EL (cell line): ENCODE measurements at regions not wholly inside any gene's neighbourhood (a gene's known extent, or its start where the extent isn't known, plus 50 kb on each side); places are given as distances from the start of the nearest gene placed in this dataset.
"Not testable (repeated sequence)": the region's sequence is repeated elsewhere in the genome, so short reads cannot be mapped to it uniquely, and the experiment has no call there.

Experiments used
- DNase-seq: peaks from one replicate; pipeline ENCODE4 v3.0.0-alpha.2; 2016

DNA sequence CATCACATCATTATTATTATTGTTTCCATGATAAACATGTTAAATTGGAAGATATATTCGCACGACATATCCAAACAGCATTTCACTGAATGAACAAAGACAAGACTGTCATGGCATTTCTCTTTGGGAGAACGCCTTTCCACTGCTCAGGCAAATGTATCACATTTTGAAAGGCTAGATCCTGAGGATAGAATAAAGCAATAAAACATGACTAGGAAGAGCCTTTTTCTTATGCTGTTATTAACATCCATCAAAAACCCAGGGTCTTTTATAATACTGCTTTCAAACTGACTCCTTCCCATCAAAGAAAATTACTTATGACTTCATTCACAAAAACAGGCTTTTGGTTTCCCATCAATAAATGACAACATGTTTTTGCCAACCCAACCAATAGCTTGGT, 630.9 kb downstream of the TMTC2 start:
- no peak for DNase-seq

DNA sequence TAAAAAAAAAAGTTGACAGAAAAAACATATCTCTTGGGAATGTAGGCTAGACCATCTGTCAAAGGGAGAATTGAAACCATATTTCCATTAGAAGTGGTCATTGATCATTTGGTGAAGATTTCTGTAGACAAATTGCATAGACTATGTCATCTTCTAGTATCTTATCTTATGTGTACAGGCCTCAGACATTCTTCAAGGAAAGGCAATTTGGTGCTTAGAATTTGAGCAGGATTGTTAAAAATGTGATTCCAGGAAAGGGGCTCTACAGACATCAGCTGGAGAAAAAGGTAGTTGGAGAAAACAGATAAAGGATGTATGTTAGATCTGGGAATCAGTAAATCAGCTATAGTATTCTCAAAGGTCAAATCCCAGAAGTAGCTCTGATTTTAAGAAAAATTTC, 627.1 kb downstream of the TMTC2 start:
- no peak for DNase-seq

GRCh38 chr12:83313322-83313721, 626.6 kb downstream of the TMTC2 start:
- no peak for DNase-seq

DNA sequence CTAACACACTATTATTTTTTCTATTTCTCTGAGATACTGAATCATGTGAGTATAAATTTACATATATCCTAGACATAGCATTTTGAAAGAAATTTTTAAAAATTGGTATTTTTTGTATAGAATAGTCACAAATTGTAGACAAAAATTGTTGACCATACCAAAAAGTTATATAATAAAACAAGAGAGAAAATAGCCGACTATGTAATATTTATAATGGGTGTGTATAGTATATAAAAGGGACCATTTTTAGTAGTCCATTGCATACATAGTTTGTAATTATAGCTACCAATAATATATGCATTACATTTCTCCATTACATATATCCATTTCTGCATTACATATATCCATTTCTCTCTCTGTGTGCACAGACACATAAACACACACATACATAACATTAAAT, 590.2 kb downstream of the TMTC2 start:
- DNase-seq = no peak

DNA sequence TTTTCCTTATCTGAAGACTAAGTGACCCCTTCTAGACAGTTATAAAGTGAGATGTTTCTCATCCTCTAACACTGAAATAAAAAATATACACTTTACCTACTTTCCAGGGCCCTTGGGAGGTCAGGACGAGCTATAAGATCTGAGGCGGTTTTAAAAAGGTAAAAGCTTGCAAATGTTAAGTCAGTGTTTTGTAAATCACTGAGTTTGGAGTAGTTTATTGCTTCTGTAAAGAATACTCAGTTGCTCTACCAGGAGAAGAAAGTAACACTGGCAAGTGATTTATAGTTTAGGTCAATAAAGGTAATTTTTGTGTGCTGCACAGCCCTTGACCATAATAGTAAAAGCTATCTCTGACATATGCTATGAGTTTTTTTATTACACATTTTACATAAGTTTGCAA, 584.5 kb downstream of the TMTC2 start:
- no peak for DNase-seq

DNA sequence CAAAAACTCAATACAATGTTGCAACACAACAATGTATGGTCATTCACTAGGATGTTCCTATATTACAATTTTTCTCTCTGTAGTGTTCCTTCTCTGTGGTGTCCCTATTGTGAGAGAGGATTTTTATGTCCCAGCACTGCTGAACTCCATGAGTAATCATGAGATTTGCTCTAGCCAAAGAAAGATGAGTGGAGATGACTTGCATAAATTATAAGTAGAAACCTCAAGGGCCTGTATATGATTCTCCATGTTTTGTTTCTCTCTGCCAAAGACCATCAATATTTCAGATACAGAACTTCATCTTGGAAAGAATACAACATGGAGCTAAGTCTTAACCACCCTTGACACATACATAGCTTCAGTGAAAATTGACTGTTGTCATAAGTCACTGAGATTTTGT, 579.1 kb downstream of the TMTC2 start:
- no peak for DNase-seq

DNA sequence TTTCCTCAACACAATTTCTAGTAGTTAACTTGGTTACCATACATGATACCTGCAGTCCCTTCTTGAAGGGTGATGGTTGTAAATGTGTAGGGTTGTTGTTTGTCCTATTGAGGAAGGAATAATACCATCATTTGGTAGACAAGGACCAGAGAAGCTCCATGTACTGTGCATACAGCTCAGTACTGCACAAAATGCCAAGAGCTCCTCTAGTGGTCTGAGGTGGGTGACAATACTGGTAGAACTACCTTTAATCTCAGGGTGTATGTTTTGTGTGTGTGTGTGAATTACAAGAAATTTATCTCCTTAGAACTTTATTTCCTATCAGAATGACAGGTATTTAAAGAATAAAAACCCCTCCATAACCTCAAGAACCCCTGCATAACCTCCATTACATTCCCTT, 575.3 kb downstream of the TMTC2 start:
- DNase-seq = no peak

- not testable (repeated sequence) for DNase-seq
Observed at GRCh38 chr12:83260126-83260525, 573.4 kb downstream of the TMTC2 start.

DNA sequence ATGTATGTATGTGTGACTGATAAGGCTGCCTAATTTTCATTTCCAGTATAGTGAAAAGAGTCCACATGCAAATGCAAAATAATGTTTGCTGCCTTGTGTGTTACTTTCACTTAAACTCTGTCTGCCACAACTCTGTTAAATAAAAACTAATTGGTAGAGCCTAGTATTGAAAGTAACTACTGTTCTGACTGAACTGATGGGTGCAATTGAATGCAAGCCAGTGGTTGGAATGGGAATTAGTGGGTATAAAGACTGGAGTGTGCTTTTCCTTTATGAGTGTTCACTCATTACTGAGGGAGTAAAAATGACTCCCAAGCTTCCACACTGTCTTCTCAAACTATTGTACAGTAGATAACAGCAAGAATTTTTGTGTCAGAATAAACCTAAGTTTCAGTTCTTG, 571.0 kb downstream of the TMTC2 start:
- no peak for DNase-seq

DNA sequence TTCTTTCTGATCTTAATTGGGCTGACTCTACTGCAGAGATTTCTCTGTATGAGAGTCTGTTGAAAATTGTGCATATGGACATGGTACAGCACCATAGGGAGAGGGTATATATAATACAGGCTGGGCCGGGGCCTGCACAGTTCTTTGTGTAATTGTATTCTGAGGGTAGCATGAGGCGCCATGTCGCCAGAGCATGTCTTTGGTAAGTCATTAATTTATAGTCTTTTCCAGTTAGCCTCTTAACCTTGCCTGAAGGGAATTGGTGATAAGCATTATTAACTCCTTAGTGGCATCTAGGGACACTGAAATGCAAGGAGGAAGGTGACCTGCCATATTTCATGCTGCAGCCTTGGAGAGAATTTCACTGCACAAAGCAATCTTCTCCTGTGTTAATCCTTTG, 569.9 kb downstream of the TMTC2 start:
- no peak for DNase-seq

DNA sequence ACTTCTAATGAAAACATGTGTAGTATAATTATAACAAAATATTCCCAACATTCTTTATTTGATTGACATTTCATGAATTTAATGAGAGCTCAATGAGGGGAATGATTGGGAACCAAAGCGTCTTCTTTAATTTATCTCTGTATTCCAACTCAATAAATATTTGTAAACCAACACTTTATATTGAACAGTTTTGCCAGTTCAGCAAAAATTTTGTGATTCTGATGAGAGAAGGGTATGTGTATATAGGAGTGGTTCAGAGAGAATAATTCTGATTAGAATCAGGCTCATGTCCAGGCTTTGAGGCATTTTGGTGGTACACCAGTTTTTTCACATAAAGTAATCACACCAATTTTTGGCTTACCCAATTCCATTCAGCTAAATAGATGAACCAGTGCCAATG, 564.2 kb downstream of the TMTC2 start:
- no peak for DNase-seq

DNA sequence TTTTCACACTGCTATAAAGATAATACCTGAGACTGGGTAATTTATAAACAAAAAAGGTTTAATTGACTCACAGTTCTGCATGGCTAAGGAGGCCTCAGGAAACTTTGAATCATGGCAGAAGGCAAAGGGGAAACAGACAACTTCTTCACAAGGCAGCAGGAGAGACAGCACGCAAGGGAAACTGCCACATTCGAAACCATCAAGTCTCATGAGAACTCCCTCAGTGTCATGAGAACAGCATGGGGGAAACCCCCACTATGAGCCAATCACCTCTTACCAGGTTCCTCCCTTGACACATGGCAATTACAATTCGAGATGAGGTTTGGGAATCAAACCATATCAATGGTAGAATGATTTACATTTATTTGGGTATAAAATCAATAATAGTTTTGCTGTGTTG, 558.5 kb downstream of the TMTC2 start:
- no peak for DNase-seq

GRCh38 chr12:83244001-83244400, 557.3 kb downstream of the TMTC2 start:
- no peak for DNase-seq

DNA sequence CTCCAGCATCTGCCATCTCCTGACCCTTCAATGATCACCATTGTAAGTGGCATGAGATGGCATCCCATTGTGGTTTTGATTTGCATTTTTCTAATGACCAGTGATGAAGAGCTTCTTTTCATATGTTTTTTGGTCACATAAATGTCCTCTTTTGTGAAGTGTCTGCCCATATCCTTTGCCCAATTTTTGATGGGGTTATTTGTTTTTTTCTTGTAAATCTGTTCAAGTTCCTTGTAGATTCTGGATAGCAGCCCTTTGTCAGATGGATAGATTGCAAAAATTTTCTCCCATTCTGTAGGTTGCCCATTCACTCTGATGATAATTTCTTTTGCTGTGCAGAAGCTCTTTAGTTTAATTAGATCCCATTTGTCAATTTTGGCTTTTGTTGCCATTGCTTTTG, 547.3 kb downstream of the TMTC2 start:
- not testable (repeated sequence) for DNase-seq

GRCh38 chr12:83226960-83227359, 540.3 kb downstream of the TMTC2 start:
- DNase-seq = not testable (repeated sequence)

GRCh38 chr12:83225806-83226205, 539.1 kb downstream of the TMTC2 start:
- no peak for DNase-seq

DNA sequence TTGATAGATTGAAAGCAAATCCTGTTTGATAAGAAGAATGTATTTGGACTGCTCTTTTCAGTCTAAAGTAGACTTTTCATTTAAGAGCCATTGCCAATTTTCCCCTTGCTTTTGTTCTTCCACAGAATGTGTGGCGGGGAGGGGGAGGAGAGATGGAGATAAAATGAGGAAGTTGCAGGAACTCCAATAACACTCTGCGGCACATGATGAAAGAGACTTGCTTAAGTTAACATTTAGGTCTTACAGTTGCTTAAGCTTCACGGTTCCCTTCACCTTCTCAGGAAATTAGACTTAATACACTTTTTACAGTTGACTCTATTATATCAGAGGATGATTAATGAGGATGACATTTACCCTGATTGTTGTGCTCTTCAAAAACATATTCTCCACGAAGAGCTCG, 537.3 kb downstream of the TMTC2 start:
- DNase-seq = no peak

GRCh38 chr12:83220774-83221173, 534.1 kb downstream of the TMTC2 start:
- DNase-seq = no peak

DNA sequence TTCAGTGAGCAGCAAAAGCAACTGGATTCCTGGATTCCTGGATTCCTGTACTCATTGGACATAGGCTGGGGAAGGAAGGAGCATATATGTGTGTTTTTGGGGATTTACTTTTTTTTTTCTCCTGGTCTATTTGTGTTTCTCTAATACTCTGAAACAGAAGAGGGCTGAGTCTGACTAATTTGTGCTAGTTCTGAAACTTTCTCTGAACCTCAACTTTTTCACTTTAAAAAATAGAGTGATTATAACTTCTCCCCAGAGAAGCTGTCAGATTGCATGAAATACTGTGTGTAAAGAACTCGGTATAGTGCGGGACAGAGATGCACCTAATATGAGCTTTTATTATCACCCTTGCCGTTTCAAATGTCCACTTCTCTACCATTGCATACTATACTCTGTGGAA, 529.5 kb downstream of the TMTC2 start:
- DNase-seq = no peak

- no peak for DNase-seq
Observed at GRCh38 chr12:83214185-83214584, 527.5 kb downstream of the TMTC2 start.

DNA sequence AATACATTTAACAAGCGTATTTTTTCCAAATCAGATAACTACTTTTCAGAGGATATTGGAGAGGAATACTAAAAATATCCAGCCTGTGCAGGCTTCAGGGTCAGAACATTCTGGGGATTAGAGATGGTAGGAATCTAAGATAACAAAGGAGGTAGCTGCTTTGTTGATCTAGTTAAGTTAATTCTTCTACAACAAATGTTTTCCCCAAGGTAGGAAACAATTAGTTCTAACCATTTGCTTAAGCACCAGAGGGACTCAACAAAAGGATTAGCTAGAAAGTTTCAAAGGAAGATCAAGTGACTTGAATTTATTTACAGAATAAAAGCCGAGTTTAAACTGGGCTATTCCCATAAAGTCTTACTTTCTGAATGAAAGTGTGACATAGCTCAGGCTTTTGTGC, 524.2 kb downstream of the TMTC2 start:
- no peak for DNase-seq

DNA sequence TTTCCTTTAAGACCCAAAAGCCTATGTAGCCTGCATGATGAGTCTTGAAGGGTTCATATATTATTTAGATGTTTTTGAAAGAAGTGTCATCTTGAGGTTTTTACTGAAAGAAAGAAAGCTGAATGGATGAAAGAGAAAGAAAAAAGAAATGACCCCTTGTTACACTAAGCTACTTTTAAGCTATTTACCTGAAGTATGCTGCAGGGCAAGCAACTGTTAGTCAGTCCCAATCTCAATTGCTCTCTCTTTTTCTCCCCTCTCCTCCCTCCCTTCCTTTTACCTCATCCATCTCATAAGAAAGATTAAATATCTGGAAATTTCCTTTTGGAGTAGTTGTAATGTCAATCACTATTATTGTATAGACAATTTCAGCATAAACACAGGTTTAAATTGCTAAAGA, 512.4 kb downstream of the TMTC2 start:
- no peak for DNase-seq

DNA sequence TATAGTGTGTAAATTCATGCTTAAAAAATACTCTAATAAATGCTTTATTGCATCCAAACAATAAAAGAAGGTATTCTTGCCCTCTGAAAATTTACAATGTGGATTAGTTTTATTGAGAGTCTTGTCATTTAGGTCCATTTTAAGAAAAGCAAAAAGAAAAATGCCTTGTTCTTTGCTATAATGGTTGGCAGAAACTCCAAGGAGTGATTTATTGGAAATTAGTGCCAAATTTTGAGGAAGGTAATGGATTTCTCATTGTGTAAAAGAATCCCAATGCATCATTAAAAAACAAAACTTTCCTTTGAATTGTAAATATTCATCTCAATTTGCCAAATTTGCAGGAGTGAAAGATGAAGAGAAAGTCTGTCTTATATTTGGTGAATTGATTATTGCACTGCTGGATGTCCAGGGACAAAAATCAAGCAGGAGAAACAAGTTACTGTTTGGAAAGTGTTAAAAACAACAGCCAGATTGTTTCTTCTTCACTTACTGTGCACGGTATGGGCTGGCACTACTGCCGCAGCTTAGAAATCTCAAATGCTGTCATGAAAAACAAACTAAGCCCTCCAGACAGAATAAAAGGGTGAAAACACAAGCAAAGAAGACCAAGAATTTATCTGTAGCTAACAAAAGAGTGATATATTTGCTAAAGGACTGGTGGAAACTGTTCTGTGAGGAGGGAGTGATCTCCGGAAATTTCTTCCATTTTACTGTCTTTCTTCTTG, 511.7 kb downstream of the TMTC2 start:
- no peak for DNase-seq

DNA sequence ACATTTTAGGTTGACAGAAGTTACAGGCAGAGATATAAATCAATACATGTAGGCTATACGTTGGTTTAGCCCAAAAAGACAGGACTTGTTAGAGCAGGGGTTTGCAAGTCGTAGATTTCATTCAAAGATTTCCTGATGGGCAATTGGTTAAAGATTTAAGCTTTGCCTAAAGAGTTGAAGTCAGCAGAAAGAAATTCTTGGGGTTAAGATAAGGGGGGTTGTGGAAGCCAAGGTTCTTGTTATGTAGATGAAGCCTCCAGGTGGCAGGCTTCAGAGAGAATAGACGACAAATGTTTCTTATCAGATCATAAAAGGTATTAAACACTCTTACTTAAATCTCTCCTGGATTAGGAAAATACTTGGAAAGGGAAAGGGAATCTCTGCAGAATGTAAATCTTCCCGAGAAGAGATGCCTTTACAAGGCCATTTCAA, 510.8 kb downstream of the TMTC2 start:
- no peak for DNase-seq

DNA sequence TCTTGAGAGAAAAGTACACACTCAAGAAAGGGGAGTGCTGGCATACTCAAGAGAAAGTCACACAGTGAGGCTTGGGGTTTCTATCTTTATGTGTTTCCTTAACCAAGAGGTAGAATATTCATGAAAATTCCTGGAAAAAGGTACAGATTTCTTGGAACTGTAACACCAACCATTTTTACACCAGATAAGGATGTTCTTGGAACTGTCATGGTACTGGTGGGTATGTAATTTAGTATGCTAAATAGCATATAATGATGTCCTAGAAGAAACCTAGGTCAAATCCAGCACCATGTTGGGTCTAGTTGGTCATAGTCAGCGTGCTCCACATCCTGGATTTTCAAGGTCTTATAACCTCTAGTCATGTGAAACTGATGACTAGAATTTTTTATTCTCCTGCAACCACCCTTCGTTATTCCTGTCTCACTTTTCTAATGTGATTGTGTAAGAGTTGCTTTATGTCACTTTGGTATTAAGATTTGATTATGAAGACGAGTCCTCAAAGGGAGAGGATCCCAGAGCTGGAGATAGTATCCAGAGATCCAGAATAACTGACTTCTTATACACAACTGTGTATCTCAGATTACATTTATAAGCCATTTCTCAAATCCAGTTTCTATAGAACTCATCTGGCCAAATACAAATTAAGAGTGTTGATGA, 510.1 kb downstream of the TMTC2 start:
- no peak for DNase-seq
